HuH-7 (cell line): ENCODE measurements at regions not wholly inside any gene's neighbourhood (a gene's known extent, or its start where the extent isn't known, plus 50 kb on each side); places are given as distances from the start of the nearest gene placed in this dataset.

Source experiments
- DNase-seq: peaks from one replicate; pipeline ENCODE4 v3.0.0; 2011; ENCODE audit warnings: low spot score

- peak; percentile 99 for DNase-seq
Measured at GRCh38 chr7:371119-371778, 81.3 kb downstream of the FOXL3 start.

GRCh38 chr7:371779-372545 is 82.0 kb downstream of the FOXL3 start:
- DNase-seq: peak; percentile 71

- DNase-seq: no peak
Measured at GRCh38 chr7:372546-372931, 82.6 kb downstream of the FOXL3 start.

- peak; percentile 99 for DNase-seq
Measured at GRCh38 chr7:372932-373791, 83.2 kb downstream of the FOXL3 start.

GRCh38 chr7:373818-374705 is 84.1 kb downstream of the FOXL3 start:
- no peak for DNase-seq

- no peak for DNase-seq
Measured at GRCh38 chr7:374706-375311, 84.8 kb downstream of the FOXL3 start.

GRCh38 chr7:375321-375831 is 85.4 kb downstream of the FOXL3 start:
- no peak for DNase-seq

- DNase-seq: no peak
Measured at GRCh38 chr7:375901-376305, 85.9 kb downstream of the FOXL3 start.

- DNase-seq: no peak
Measured at GRCh38 chr7:376306-377079, 86.5 kb downstream of the FOXL3 start.

- DNase-seq: no peak
Measured at GRCh38 chr7:377080-378040, 87.4 kb downstream of the FOXL3 start.

- no peak for DNase-seq
Measured at GRCh38 chr7:378041-378420, 88.1 kb downstream of the FOXL3 start.

GRCh38 chr7:378551-379455 is 88.8 kb downstream of the FOXL3 start:
- DNase-seq: no peak

- no peak for DNase-seq
Measured at GRCh38 chr7:379456-380138, 89.6 kb downstream of the FOXL3 start.

GRCh38 chr7:380139-380485 is 90.1 kb downstream of the FOXL3 start:
- no peak for DNase-seq

- no peak for DNase-seq
Measured at GRCh38 chr7:380711-381210, 90.8 kb downstream of the FOXL3 start.

GRCh38 chr7:381211-382042 is 91.5 kb downstream of the FOXL3 start:
- DNase-seq: no peak

GRCh38 chr7:382043-382400 is 92.1 kb downstream of the FOXL3 start:
- DNase-seq: no peak
